Ovary (tissue), 7 donors: ENCODE measurements at regions not wholly inside any gene's neighbourhood (a gene's known extent, or its start where the extent isn't known, plus 50 kb on each side); places are given as distances from the start of the nearest gene placed in this dataset.

Experiments used
- DNase-seq, 5 donors: peaks; one replicate each; pipeline ENCODE4 v3.0.0-alpha.2; 2019 to 2020
- H3K27ac ChIP-seq, 2 donors: fragments of 200-600 bp; one replicate each; pipeline versions ENCODE4 v1.5.1 to v1.8.0; 2019 to 2022
- H3K27me3 ChIP-seq: fragments of 200-600 bp; one replicate; pipeline ENCODE4 v1.8.0; 2022
- H3K36me3 ChIP-seq: fragments of 200-600 bp; sonication (generic); one replicate; pipeline ENCODE4 v1.5.1; 2019
- H3K4me1 ChIP-seq: one replicate; pipeline ENCODE4 v1.8.1; 2013; ENCODE audit warnings: mild to moderate bottlenecking, moderate library complexity; ENCODE audit not compliant: insufficient read depth
- H3K4me3 ChIP-seq: fragments of 200-600 bp; sonication (generic); one replicate; pipeline ENCODE4 v1.5.1; 2017
- H3K9me3 ChIP-seq, 2 donors: fragments of 200-600 bp in 1 of 2; sonication (generic) in 1 of 2; one replicate each; pipeline versions ENCODE4 v1.5.1 to v1.8.1; 2013 to 2019; ENCODE audit warnings: mild to moderate bottlenecking in 1 of 2, moderate library complexity in 1 of 2
- EP300 ChIP-seq: sonication (generic); formaldehyde crosslinking; IDR thresholded peaks from one replicate; pipeline ENCODE4 v1.6.1; 2017; ENCODE audit warnings: antibody characterized with exemption
- POLR2A ChIP-seq: fragments of 450-650 bp; IDR thresholded peaks from one replicate; pipeline ENCODE4 v1.6.1; 2017; ENCODE audit warnings: antibody characterized with exemption, mild to moderate bottlenecking, moderate library complexity
- WGBS, 3 donors: extraction: QIAGEN DNeasy Blood & Tissue Kit in 1 of 3; methylation state at CpG; one replicate each; pipeline versions ENCODE4 v1.1.5 to v1.1.7; 2013 to 2017; 5-methylcytosine and 5-hydroxymethylcytosine counted together
- intact Hi-C, 4 donors: fragments of 100-400 bp; cut with DNase I; formaldehyde crosslinking; loops; one replicate each; pipeline versions ENCODE4 v1.11.0 to v1.15.1; 2022 to 2023
- TF ChIP-seq, protein P1 (sequence below), 3 donors: fragments of 450-650 bp in 2 of 3; fragments of 200-600 bp in 1 of 3; IDR thresholded peaks; one replicate each; pipeline versions ENCODE4 v1.5.1 to v1.8.0; 2016 to 2022; ENCODE audit warnings: antibody characterized with exemption in 3 of 3, mild to moderate bottlenecking in 1 of 3
- donor health status: DM: no; HTN: no; CAD: no; lungs with moderate emphysema.
- donor health status: DM: no; HTN: no; CAD: no.
- donor health status: Bipolar disorder and iron deficiency.
- donor health status: DM: no; HTN: no; CAD: no.
- donor health status: DM: yes; HTN: yes; CAD: no.

DNA sequence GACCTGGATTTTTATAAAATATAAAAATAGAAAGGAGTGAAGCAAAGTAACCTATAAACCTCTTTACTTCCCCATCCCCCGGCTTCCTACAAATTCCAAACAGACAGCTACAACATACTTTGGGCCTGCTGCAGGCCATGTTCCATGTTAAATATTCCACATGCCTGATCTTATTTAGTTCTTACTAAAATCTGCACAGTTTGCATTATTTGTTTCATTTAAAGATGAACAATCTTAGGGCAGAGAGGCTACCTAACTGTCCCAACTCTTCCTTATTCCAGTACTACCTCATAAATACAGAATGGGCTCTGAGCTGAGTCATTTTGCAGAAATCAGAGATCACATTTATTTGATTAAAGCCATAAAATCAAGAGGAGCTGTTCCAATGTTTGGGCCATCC lies 665.0 kb downstream of the PDCD6IP start:
- Histone ChIP-seq H3K36me3 (no peaks in the 10 kb centered on the region), H3K4me1 (no peaks in the 10 kb centered on the region), H3K9me3 (no peaks in the 10 kb centered on the region), H3K4me3 (no peak overlapping the region), H3K27me3 (no peaks in the 10 kb centered on the region), H3K27ac (no peak overlapping the region)
- intact Hi-C loops: no loop called here
- 86 to 88% (median 87%) methylated on average over 1 of the region's 1 CpG for WGBS, 3 donors
- DNase-seq: no peak
- TF ChIP-seq, protein P1, sequence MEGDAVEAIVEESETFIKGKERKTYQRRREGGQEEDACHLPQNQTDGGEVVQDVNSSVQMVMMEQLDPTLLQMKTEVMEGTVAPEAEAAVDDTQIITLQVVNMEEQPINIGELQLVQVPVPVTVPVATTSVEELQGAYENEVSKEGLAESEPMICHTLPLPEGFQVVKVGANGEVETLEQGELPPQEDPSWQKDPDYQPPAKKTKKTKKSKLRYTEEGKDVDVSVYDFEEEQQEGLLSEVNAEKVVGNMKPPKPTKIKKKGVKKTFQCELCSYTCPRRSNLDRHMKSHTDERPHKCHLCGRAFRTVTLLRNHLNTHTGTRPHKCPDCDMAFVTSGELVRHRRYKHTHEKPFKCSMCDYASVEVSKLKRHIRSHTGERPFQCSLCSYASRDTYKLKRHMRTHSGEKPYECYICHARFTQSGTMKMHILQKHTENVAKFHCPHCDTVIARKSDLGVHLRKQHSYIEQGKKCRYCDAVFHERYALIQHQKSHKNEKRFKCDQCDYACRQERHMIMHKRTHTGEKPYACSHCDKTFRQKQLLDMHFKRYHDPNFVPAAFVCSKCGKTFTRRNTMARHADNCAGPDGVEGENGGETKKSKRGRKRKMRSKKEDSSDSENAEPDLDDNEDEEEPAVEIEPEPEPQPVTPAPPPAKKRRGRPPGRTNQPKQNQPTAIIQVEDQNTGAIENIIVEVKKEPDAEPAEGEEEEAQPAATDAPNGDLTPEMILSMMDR (IDR thresholded peaks at IDR 0.05): no peak
- TF ChIP-seq POLR2A (no peak), EP300 (no peak)

DNA sequence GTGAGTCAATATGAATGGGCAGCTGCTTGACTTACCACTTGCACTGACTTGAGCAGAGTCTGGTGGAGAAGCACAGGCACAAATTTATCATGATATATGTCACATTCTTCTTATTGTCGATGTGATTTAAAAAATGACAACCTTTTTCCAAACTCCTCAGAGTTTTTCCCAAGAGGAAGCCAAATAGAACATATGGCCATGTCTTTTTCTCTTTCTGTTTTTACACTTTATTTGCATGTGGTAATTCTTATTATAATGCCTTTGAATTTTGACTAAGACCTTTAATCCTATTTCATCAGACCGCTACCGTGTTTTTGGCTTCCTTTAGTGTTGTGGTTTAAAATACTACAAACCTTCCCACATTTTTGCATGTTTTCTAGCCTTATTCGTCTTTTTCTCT lies 666.2 kb downstream of the PDCD6IP start:
- no peaks in the 10 kb centered on the region for H3K4me1 ChIP-seq
- no peak overlapping the region for H3K4me3 ChIP-seq
- intact Hi-C loops: no loop called here
- no peak overlapping the region for H3K27ac ChIP-seq
- 81 to 84% (median 83%) methylated on average over 4 of the region's 4 CpGs for WGBS, 3 donors
- no peaks in the 10 kb centered on the region for H3K27me3 ChIP-seq
- no peak for DNase-seq
- no peaks in the 10 kb centered on the region for H3K36me3 ChIP-seq
- TF ChIP-seq, protein P1 (IDR thresholded peaks at IDR 0.05): no peak
- TF ChIP-seq EP300 (no peak), POLR2A (no peak)
- H3K9me3 ChIP-seq: no peaks in the 10 kb centered on the region

GRCh38 chr3:34475851-34476250 lies 677.4 kb downstream of the PDCD6IP start:
- Histone ChIP-seq H3K27me3 (no peaks in the 10 kb centered on the region), H3K4me3 (no peak overlapping the region), H3K36me3 (no peaks in the 10 kb centered on the region), H3K9me3 (no peaks in the 10 kb centered on the region), H3K4me1 (no peaks in the 10 kb centered on the region), H3K27ac (no peak overlapping the region)
- TF ChIP-seq, protein P1 (IDR thresholded peaks at IDR 0.05): no peak
- no peak for TF ChIP-seq EP300
- 85 to 93% (median 92%) methylated on average over 3 of the region's 3 CpGs for WGBS, 3 donors
- intact Hi-C loops: no loop called here
- no peak for DNase-seq

- H3K27me3 ChIP-seq: no peaks in the 10 kb centered on the region
- WGBS, 3 donors: 60 to 65% (median 61%) methylated on average over 1 of the region's 1 CpG
- intact Hi-C loops: no loop called here
- no peak for DNase-seq
- TF ChIP-seq POLR2A (no peak), EP300 (no peak)
- TF ChIP-seq, protein P1 (IDR thresholded peaks at IDR 0.05): no peak
- H3K9me3 ChIP-seq: no peaks in the 10 kb centered on the region
- no peaks in the 10 kb centered on the region for H3K4me1 ChIP-seq
- H3K36me3 ChIP-seq: no peaks in the 10 kb centered on the region
- no peak overlapping the region for H3K27ac ChIP-seq
- no peak overlapping the region for H3K4me3 ChIP-seq
Measured at GRCh38 chr3:34483311-34483887, 685.0 kb downstream of the PDCD6IP start.
